Kidney (tissue), 13 donors: ENCODE measurements at regions not wholly inside any gene's neighbourhood (a gene's known extent, or its start where the extent isn't known, plus 50 kb on each side); places are given as distances from the start of the nearest gene placed in this dataset.
"Not testable (repeated sequence)": the region's sequence is repeated elsewhere in the genome, so short reads cannot be mapped to it uniquely, and the experiment has no call there.

ENCODE experiments used
- DNase-seq, 5 donors: peaks; one replicate each; pipeline ENCODE4 v3.0.0-alpha.2; 2013 to 2020
- FAIRE-seq: peaks from 2 replicates; lab custom pipeline; 2012; peaks lifted over from hg19 to GRCh38; lab: Jason Lieb, UNC
- H3K27ac ChIP-seq, 2 donors: one replicate each; pipeline ENCODE4 v1.7.0; 2013; ENCODE audit warnings: low read depth in 2 of 2, low read length in 2 of 2, inconsistent platforms in 1 of 2
- H3K27me3 ChIP-seq: one replicate; pipeline ENCODE4 v1.7.1; 2013; ENCODE audit warnings: low read length, inconsistent platforms; ENCODE audit not compliant: control insufficient read depth, insufficient read depth
- H3K36me3 ChIP-seq, 3 donors: one replicate each; pipeline versions ENCODE4 v1.7.0 to v1.7.1; 2013; ENCODE audit warnings: low read length in 3 of 3, control low read depth in 1 of 3, inconsistent platforms in 1 of 3; ENCODE audit not compliant: insufficient read depth in 3 of 3, control insufficient read depth in 2 of 3
- H3K4me1 ChIP-seq, 3 donors: one replicate each; pipeline versions ENCODE4 v1.7.0 to v1.7.1; 2013; ENCODE audit warnings: low read length in 3 of 3, inconsistent platforms in 1 of 3, low read depth in 1 of 3; ENCODE audit not compliant: control insufficient read depth in 2 of 3, insufficient read depth in 2 of 3
- H3K4me3 ChIP-seq, 3 donors: one replicate each; pipeline versions ENCODE4 v1.7.0 to v1.8.1; 2013; ENCODE audit warnings: low read length in 3 of 3, control low read depth in 1 of 3, inconsistent platforms in 1 of 3
- H3K9ac ChIP-seq, 3 donors: one replicate each; pipeline versions ENCODE4 v1.7.0 to v1.7.1; 2013; ENCODE audit warnings: low read length in 3 of 3, control low read depth in 1 of 3, inconsistent platforms in 1 of 3
- H3K9me3 ChIP-seq, 3 donors: one replicate each; pipeline versions ENCODE4 v1.7.0 to v1.7.1; 2013; ENCODE audit warnings: low read length in 3 of 3, control low read depth in 1 of 3, inconsistent platforms in 1 of 3; ENCODE audit not compliant: control insufficient read depth in 2 of 3, insufficient read depth in 1 of 3
- CTCF ChIP-seq: IDR thresholded peaks from 3 replicates; pipeline ENCODE4 v1.5.1; 2012; ENCODE audit warnings: mild to moderate bottlenecking, moderate library complexity, borderline replicate concordance; ENCODE audit not compliant: insufficient read depth; ENCODE audit errors: extremely low read depth
- intact Hi-C: fragments of 100-400 bp; cut with DNase I; formaldehyde crosslinking; loops from one replicate; pipeline ENCODE4 v1.11.1; 2022
- donor health status: control.
- donor health status: control.
- donor health status: control.
- donor health status: control.
- donor health status: control.
- donor health status: DM: yes; HTN: yes; CAD: no.
- donor health status: Normal renal cell carcinoma (clear cell type).

DNA sequence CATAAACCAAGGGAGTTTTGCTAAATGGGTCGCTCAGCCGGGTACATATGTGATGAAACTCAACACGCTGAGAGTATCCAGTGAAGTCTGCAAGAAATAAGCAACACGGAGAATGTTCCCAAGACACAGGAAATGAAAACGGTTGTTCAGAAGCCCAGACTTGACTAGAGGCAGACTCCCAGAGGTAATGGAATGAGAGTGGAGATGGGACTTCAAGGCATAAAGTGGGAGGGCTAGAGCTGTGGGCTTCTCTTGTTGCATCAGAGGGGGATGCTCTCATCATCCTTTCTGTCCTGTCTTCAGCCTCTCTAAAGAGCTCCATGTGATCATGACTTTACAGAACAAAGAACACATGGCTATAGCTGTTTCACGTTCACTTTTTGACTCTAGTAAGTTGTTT lies 88.3 kb downstream of the BAMBI start:
- DNase-seq (no peak), FAIRE-seq (no peak)
- TF ChIP-seq CTCF = no peak
- Histone ChIP-seq H3K9me3 (peaks cover 0 to 4% (median 0%) of the 10 kb centered on the region in 3 donors), H3K4me3 (no peak overlapping the region), H3K4me1 (peaks cover 0 to 4% (median 4%) of the 10 kb centered on the region in 3 donors), H3K27ac (no peak overlapping the region), H3K27me3 (no peaks in the 10 kb centered on the region), H3K9ac (no peak overlapping the region), H3K36me3 (no peaks in the 10 kb centered on the region)
- intact Hi-C loops = no loop called here

DNA sequence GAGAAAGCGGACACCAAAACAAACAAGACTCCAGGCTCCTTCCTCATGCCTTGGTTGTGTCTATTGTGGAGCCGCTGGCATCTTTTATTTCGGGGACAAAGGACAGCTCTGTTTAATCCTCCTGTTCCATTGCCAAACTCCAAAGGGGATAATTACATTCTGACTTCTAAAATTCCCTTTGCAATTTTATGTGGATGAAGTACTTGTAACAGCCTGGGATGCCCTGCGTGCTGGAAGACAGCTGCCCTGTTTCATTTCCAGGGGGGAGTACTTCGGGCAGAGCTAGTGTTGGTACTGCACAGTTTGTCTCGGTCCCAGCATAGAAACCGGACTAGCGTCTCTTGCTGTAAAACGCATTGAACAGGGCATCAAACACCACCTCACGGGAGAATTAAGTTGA lies 90.9 kb downstream of the BAMBI start:
- Histone ChIP-seq H3K4me3 (no peak overlapping the region), H3K27me3 (no peaks in the 10 kb centered on the region), H3K4me1 (peaks cover 0 to 4% (median 4%) of the 10 kb centered on the region in 3 donors), H3K9me3 (no peaks in the 10 kb centered on the region), H3K9ac (no peak overlapping the region), H3K36me3 (no peaks in the 10 kb centered on the region), H3K27ac (no peak overlapping the region)
- intact Hi-C loops = no loop called here
- DNase-seq = peak in 1 of 5 donors; percentile 29
- TF ChIP-seq CTCF = no peak
- no peak for FAIRE-seq

DNA sequence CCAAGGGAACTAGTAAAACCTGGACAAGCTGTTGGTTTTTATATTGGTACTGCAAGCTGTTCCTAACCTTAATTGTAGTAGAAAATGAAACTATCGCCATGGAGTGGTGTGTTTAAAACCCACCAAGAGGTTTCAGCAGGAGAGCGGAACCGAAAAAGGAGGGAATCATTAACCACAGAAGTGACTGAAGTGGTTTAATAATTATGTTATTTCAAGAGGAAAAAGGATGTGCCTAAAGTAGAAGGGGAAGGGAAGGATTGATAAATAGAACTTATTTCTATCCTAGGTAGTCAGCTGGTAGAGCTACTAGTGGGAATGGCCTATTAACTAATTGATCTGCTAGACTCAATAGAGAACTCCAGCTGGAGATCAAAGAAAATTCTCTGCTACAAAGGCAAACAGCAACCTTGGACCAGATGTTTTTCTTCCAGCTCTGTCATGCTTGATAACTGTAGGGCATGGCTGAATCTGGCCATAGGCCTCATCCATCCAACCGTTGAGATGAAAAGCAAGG lies 91.8 kb downstream of the BAMBI start:
- H3K36me3 ChIP-seq = no peaks in the 10 kb centered on the region
- no peak overlapping the region for H3K27ac ChIP-seq
- no peak overlapping the region for H3K9ac ChIP-seq
- DNase-seq (peak in 3 of 5 donors; percentile 43 to 86 (median 80)), FAIRE-seq (peak; percentile 44)
- no peak for TF ChIP-seq CTCF
- H3K27me3 ChIP-seq = no peaks in the 10 kb centered on the region
- intact Hi-C loops = no loop called here
- peaks cover 0 to 4% (median 4%) of the 10 kb centered on the region in 3 donors for H3K4me1 ChIP-seq
- H3K4me3 ChIP-seq = peak overlapping the region in 1 of 3 donors; percentile 16
- no peaks in the 10 kb centered on the region for H3K9me3 ChIP-seq

- intact Hi-C loops, H3K27me3 ChIP-seq, DNase-seq, H3K4me1 ChIP-seq, FAIRE-seq, H3K9me3 ChIP-seq, H3K4me3 ChIP-seq, H3K27ac ChIP-seq, H3K9ac ChIP-seq, H3K36me3 ChIP-seq: not testable (repeated sequence)
These were observed 94.3 kb downstream of the BAMBI start for GRCh38 chr10:28771580-28772090.
